WI38 (cell line): ENCODE measurements at regions not wholly inside any gene's neighbourhood (a gene's known extent, or its start where the extent isn't known, plus 50 kb on each side); places are given as distances from the start of the nearest gene placed in this dataset.

Experiments
- H3K4me3 ChIP-seq: 2 replicates; pipeline ENCODE4 v1.5.1; 2011; ENCODE audit warnings: low read depth, mild to moderate bottlenecking, control low read depth, low read length
- TF ChIP-seq, protein P1 (sequence below): IDR thresholded peaks from 2 replicates; pipeline ENCODE4 v1.5.1; 2012; ENCODE audit warnings: low read depth, mild to moderate bottlenecking, control low read depth, low read length

DNA sequence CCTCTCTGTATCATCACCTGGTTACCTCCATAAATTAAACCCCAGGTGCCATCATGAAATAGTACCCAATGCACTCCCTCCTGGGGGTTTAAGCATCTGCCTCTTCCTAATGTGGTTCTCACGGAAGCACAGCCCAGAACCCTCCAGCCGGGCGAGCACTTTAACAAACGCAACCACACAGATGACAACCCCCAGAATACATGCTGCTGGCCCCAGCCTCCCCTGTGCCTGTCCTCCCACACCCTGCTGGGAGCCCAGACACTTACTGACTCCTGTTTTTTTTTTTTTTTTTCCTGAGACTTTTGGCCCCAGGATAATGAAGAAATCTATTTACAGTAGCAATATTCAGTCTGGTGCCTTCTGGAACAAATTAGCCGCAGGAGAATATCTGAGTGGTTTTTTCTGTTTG, 50.0 kb upstream of the COL5A1 start:
- H3K4me3 ChIP-seq, result no peak overlapping the region
- TF ChIP-seq, protein P1, sequence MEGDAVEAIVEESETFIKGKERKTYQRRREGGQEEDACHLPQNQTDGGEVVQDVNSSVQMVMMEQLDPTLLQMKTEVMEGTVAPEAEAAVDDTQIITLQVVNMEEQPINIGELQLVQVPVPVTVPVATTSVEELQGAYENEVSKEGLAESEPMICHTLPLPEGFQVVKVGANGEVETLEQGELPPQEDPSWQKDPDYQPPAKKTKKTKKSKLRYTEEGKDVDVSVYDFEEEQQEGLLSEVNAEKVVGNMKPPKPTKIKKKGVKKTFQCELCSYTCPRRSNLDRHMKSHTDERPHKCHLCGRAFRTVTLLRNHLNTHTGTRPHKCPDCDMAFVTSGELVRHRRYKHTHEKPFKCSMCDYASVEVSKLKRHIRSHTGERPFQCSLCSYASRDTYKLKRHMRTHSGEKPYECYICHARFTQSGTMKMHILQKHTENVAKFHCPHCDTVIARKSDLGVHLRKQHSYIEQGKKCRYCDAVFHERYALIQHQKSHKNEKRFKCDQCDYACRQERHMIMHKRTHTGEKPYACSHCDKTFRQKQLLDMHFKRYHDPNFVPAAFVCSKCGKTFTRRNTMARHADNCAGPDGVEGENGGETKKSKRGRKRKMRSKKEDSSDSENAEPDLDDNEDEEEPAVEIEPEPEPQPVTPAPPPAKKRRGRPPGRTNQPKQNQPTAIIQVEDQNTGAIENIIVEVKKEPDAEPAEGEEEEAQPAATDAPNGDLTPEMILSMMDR, result no peak
